Adrenal gland (tissue), 5 donors: ENCODE measurements at regions not wholly inside any gene's neighbourhood (a gene's known extent, or its start where the extent isn't known, plus 50 kb on each side); places are given as distances from the start of the nearest gene placed in this dataset.

Experiments used
- CTCF ChIP-seq, 6 experiments: fragments of 450-650 bp in 4 of 6; fragments of 200-600 bp in 2 of 6; sonication (generic) in 1 of 6; IDR thresholded peaks; 1 replicate in 5 of 6; 2 replicates in 1 of 6; pipeline versions ENCODE4 v1.5.1 to v1.8.0; 2016 to 2021; ENCODE audit warnings: antibody characterized with exemption in 6 of 6, mild to moderate bottlenecking in 2 of 6, moderate library complexity in 1 of 6
- POLR2A ChIP-seq, 2 donors: fragments of 450-650 bp; IDR thresholded peaks; one replicate each; pipeline ENCODE4 v1.6.1; 2017; ENCODE audit warnings: antibody characterized with exemption in 2 of 2, mild to moderate bottlenecking in 2 of 2, moderate library complexity in 1 of 2
- donor health status: DM: no; HTN: no; CAD: no.

DNA sequence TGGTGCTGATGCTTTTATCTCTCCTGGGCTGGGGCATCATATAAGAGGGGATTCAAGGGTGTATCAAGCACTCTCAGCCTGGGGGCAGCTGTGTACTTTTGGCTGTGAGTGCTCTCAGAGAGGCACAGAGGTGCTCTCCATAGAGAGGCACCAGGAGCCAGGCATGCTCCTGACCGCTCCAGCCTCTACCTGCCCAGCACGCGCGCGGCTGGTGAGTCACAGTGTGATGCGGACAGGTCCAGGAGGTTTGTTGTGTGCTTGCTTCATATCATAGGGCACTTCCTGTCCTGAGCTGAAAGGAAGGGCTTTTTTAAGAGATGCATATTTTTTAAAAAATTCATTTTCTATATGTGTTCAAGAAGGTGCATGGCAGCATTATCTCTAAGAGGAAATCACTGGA, 93.6 kb upstream of the BCAR3 start:
- TF ChIP-seq CTCF (IDR thresholded peaks at IDR 0.05) (no peak), POLR2A (IDR thresholded peaks at IDR 0.05) (no peak)
